Transverse colon (tissue), 3 donors: ENCODE measurements at regions not wholly inside any gene's neighbourhood (a gene's known extent, or its start where the extent isn't known, plus 50 kb on each side); places are given as distances from the start of the nearest gene placed in this dataset.

Experiments
- CTCF ChIP-seq, 5 experiments: fragments of 200-600 bp in 3 of 5; fragments of 450-650 bp in 2 of 5; sonication (generic) in 3 of 5; IDR thresholded peaks; 1 replicate in 2 of 5; 2 replicates in 3 of 5; pipeline ENCODE4 v1.5.1; 2016 to 2017; ENCODE audit warnings: antibody characterized with exemption in 5 of 5, inconsistent platforms in 3 of 5, mild to moderate bottlenecking in 2 of 5, moderate library complexity in 1 of 5
- EP300 ChIP-seq: sonication (generic); formaldehyde crosslinking; IDR thresholded peaks from one replicate; pipeline ENCODE4 v1.6.1; 2017; ENCODE audit warnings: antibody characterized with exemption, low read depth

DNA sequence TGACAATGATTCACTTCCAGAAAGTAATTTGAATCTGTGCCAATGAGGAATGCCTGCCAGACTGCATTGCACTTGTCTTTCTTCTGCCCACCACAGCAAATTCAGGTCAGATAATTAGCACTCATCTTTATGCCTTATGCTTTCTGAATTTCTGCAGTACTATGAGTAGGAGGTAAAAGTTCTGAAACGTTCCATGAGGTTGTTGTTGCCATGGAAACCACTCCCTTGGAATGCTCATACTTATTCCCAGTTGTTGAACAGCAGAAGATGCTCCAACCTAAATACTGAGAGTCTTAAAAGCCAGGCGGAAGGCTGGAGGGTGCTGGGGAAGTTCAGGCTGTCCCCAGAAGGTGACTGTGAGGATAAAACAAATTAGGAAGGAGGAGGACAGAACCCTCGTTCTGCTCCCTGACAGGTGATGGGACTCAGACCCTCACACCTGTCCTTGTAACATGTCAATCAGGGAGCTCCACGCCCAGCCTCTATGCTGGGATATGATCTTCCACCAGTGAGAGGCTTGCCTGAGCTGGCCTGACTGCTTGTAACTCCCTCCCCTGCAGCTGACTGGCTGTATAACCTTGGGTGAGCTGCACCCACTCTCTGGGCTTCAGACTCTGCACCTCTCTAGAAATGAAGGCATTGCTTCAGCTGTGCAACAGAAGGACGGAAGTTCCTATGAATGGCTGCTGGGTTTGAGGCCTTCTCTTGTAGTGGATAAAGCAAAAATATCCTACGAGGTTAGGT is 554.3 kb upstream of the MGMT start:
- TF ChIP-seq EP300, result no peak
- no peak for TF ChIP-seq CTCF (IDR thresholded peaks at IDR 0.05)
